Astrocyte of the cerebellum (primary cell): ENCODE measurements at regions not wholly inside any gene's neighbourhood (a gene's known extent, or its start where the extent isn't known, plus 50 kb on each side); places are given as distances from the start of the nearest gene placed in this dataset.

Source experiments
- DNase-seq: peaks from one replicate; pipeline ENCODE4 v3.0.0-alpha.2; 2011; ENCODE audit warnings: low read depth
- H3K4me3 ChIP-seq: 2 replicates; pipeline ENCODE4 v1.5.1; 2011; ENCODE audit warnings: mild to moderate bottlenecking, low read depth, low read length, moderate library complexity
- in situ Hi-C: cut with HindIII; loops from 2 replicates; pipeline ENCODE4 v1.10.0; 2017; ENCODE audit warnings: low sequenced_read_pairs
- TF ChIP-seq, protein P1 (sequence below): IDR thresholded peaks from 2 replicates; pipeline ENCODE4 v1.5.1; 2012; ENCODE audit warnings: low read length, low read depth, moderate library complexity, mild to moderate bottlenecking; ENCODE audit errors: missing control alignments

DNA sequence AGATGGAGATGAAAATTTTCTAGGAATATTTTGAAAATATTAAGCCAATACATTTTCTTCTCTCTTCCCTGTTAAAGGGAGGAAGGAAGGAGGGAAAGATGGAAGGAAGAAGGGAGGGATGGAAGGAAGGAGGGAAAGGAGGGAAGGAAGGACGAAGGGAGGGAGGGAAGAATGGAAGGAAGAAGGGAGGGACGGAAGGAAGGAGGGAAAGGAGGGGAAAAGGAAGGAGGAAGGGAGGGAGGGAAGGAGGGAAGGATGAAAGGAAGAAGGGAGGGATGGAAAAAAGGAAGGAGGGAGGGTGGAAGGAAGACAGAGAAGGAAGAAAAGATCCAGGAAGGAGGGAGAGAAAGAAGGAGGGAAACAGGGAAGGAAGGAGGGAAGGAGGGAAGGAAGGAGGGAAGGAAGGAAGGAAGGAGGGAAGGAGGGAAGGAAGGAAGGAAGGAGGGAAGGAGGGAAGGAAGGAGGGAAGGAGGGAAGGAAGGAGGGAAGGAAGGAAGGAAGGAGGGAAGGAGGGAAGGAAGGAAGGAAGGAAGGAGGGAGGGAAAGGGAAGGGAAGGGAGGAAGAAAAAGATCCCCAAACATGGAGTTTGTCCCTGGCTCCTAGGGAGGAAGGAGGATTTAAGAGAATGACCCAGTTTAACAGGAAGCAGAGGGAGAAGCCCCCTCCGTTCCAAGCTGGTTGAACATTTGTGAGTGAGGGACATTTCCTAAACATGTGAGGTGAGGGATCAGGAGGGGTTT, 70.3 kb upstream of the NEURL1B start:
- TF ChIP-seq, protein P1, sequence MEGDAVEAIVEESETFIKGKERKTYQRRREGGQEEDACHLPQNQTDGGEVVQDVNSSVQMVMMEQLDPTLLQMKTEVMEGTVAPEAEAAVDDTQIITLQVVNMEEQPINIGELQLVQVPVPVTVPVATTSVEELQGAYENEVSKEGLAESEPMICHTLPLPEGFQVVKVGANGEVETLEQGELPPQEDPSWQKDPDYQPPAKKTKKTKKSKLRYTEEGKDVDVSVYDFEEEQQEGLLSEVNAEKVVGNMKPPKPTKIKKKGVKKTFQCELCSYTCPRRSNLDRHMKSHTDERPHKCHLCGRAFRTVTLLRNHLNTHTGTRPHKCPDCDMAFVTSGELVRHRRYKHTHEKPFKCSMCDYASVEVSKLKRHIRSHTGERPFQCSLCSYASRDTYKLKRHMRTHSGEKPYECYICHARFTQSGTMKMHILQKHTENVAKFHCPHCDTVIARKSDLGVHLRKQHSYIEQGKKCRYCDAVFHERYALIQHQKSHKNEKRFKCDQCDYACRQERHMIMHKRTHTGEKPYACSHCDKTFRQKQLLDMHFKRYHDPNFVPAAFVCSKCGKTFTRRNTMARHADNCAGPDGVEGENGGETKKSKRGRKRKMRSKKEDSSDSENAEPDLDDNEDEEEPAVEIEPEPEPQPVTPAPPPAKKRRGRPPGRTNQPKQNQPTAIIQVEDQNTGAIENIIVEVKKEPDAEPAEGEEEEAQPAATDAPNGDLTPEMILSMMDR: no peak
- no peak overlapping the region for H3K4me3 ChIP-seq
- DNase-seq: no peak
- in situ Hi-C loops: no loop called here

DNA sequence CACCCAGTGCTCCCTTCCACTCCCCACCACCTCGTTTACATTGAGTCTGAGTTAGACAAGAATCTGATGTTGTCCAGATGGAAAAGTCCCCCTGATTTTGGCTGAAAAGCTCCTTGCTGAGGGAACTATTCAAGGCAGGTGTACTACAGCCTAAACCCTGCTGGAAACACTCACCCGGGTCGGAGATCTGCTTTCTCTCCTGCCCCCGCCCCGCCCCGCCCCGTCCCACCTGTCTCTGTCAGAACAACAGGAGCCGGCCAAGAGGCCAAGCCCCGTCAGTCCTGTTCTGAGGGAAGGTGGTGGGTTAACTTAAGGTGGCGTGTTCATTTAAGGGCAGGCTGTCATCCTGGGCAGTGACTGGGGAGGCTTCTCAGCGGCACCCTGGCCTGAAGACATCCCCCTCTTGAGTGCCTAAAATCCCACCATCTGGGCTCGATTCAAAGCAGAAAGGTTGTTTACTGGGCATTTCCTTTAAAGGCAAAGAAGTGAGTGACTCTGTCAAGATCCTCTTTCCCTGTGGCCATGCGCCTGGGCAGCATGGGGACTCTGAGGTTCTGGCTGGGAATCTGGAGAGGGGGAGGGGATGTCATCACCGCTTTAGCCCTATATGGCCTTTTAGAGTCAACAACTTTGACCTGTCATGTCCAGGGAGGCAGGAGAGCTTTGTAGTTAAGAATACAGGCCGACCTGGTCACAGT, 71.1 kb upstream of the NEURL1B start:
- DNase-seq: no peak
- in situ Hi-C loops: no loop called here
- TF ChIP-seq, protein P1: no peak
- H3K4me3 ChIP-seq: no peak overlapping the region

DNA sequence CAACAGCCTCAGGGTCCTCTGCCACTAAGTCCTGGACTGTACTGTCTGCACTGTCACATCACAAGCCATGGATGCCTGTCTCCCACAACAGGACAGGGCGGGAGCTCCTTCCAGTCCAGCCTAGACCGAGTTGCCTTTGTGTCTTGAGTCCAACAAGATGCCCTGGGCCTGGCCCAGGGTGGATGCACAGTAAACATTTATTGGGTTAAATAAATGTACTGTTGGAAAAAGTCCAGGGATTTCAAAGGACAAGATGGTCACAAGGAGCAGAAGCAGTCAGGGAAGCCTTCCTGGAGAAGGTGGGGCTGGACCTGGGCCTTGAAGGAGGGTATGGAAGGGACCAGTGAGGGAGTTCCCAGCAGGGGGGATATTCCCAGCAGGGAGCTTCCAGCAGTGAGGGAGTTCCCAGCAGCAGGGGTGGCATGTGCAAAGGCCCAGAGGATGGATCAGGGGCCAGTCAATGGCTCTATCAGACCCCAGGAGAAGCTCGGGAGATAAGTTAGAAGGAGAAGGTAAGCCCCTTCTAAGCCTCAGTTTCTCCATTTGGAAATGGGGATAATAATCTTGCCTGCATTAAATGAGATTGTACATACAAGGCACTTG, 72.7 kb upstream of the NEURL1B start:
- in situ Hi-C loops: no loop called here
- no peak overlapping the region for H3K4me3 ChIP-seq
- TF ChIP-seq, protein P1: no peak
- DNase-seq: no peak

DNA sequence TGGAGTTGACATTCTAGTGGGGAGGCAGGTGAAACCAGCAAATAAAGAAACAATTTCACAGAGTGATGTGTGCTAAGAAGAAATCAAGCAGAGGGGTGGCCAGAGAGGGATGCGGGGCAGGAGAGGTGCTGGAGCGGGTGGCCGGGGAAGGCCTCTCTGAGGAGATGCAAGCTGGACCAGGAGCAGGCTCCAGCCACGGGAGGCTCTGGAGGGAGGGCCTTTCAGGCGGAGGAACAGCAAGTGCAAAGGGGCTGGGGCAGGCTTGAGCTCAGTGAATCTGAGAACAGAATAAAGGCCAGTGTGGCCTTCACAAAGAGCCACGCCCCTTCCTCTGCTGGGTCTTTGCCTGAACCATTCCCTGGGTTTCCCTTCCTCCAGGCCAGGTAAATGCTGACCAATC, 73.2 kb upstream of the NEURL1B start:
- no peak overlapping the region for H3K4me3 ChIP-seq
- no peak for DNase-seq
- TF ChIP-seq, protein P1: no peak
- in situ Hi-C loops: no loop called here

DNA sequence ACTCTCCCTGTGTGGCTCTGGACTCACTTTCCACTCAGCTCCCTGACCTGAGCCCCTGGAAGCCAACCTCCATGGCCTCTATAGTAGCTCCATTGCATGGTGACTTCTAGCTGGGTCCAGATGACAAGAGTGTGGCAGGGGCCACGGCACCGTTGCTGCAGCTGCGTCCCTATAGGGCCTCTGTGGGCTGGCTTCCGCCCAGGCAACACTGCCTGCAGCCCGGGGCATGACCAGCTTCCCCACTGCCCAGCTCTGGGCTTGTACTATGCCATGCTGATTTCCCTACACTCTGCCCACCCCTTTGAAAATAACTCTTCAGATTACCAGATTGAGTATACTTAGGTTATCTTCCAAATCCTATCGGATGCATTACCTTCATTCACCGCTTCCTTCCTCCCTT, 73.8 kb upstream of the NEURL1B start:
- DNase-seq: no peak
- in situ Hi-C loops: no loop called here
- TF ChIP-seq, protein P1: no peak
- no peak overlapping the region for H3K4me3 ChIP-seq

DNA sequence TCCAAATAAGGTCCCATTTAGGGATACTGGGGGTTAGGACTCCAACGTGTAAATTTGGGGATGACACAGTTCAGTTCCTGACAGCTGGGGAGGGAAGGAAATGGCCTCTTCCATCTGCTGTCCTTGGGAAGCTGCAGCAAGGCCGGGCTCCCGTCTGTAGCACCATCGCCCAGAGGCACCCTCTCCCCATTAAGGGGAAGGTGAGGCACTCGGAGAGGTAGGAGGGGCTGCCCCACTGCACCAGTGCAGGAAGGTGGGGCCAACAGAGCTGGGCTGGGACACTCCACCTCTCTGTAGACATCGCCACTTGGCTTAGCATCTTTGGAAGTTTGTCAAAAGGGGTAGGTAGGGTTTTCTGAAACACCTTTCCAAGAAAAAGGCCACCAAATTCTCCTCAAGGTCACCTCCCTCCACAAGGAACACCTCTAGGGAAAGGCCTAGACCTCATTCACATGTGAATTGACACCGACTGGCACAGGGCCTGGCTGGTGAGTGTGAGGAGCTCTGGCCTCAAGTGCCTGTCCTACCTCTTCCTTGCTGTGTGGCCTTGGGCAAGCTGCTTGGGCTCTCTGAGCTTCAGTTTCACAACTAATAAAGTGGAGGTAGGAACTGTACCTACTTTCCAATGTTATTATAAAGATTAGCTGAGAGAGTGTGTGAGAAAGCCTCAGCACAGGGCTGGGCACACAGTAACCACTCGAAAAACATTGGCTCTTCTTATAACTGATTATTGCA, 75.0 kb upstream of the NEURL1B start:
- in situ Hi-C loops: no loop called here
- no peak overlapping the region for H3K4me3 ChIP-seq
- TF ChIP-seq, protein P1: no peak
- no peak for DNase-seq
